Left ventricle myocardium inferior (tissue), 1 donor: ENCODE measurements at regions not wholly inside any gene's neighbourhood (a gene's known extent, or its start where the extent isn't known, plus 50 kb on each side); places are given as distances from the start of the nearest gene placed in this dataset.

ENCODE experiments used
- DNase-seq: peaks from one replicate; pipeline ENCODE4 v3.0.0-alpha.2; 2020
- H3K27ac ChIP-seq: fragments of 200-600 bp; replicated peaks from 2 replicates; pipeline ENCODE4 v1.8.0; 2021
- H3K27me3 ChIP-seq: fragments of 200-600 bp; 2 replicates; pipeline ENCODE4 v1.8.0; 2021; ENCODE audit warnings: low read depth
- H3K36me3 ChIP-seq: fragments of 200-600 bp; 2 replicates; pipeline ENCODE4 v1.8.0; 2021
- H3K4me1 ChIP-seq: fragments of 200-600 bp; 2 replicates; pipeline ENCODE4 v1.8.0; 2021
- H3K4me3 ChIP-seq: fragments of 200-600 bp; 2 replicates; pipeline ENCODE4 v1.8.0; 2021; ENCODE audit warnings: mild to moderate bottlenecking, moderate library complexity
- H3K9me3 ChIP-seq: fragments of 200-600 bp; replicated peaks from 2 replicates; pipeline ENCODE4 v1.8.0; 2021
- intact Hi-C: fragments of 100-400 bp; cut with micrococcal nuclease; formaldehyde crosslinking; loops from one replicate; pipeline ENCODE4 v1.11.0; 2022
- TF ChIP-seq, protein P1 (sequence below): fragments of 200-600 bp; IDR thresholded peaks from 2 replicates; pipeline ENCODE4 v1.8.0; 2021; ENCODE audit warnings: antibody characterized with exemption, mild to moderate bottlenecking, borderline replicate concordance
- donor health status: DM: no; HTN: yes; CAD: no; lungs with severe emphysema.

DNA sequence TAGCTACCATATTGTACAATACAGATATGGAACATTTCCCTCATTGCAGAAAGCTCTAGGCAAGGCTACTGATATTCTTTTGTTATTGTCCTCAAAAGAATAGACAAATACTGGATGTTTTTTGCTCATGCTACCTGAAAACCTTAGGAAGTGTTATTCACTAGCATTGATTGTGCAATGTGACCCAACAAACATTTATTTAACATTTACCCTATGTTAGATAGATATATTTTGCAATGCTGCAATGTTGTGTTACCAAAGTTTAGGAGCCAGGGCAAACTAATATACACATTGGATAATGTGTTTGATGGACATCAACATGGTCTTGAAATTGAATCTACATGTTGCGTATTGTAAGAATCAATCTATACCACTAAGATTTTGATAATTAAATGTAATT is 112.8 kb upstream of the CREB5 start:
- H3K4me1 ChIP-seq, result peaks cover 11% of the 10 kb centered on the region
- no peak for DNase-seq
- H3K27ac ChIP-seq, result no peak overlapping the region
- TF ChIP-seq, protein P1, sequence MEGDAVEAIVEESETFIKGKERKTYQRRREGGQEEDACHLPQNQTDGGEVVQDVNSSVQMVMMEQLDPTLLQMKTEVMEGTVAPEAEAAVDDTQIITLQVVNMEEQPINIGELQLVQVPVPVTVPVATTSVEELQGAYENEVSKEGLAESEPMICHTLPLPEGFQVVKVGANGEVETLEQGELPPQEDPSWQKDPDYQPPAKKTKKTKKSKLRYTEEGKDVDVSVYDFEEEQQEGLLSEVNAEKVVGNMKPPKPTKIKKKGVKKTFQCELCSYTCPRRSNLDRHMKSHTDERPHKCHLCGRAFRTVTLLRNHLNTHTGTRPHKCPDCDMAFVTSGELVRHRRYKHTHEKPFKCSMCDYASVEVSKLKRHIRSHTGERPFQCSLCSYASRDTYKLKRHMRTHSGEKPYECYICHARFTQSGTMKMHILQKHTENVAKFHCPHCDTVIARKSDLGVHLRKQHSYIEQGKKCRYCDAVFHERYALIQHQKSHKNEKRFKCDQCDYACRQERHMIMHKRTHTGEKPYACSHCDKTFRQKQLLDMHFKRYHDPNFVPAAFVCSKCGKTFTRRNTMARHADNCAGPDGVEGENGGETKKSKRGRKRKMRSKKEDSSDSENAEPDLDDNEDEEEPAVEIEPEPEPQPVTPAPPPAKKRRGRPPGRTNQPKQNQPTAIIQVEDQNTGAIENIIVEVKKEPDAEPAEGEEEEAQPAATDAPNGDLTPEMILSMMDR, result no peak
- H3K9me3 ChIP-seq, result no peaks in the 10 kb centered on the region
- no peaks in the 10 kb centered on the region for H3K36me3 ChIP-seq
- H3K4me3 ChIP-seq, result no peak overlapping the region
- intact Hi-C loops, result no loop called here
- H3K27me3 ChIP-seq, result peaks cover 5% of the 10 kb centered on the region

DNA sequence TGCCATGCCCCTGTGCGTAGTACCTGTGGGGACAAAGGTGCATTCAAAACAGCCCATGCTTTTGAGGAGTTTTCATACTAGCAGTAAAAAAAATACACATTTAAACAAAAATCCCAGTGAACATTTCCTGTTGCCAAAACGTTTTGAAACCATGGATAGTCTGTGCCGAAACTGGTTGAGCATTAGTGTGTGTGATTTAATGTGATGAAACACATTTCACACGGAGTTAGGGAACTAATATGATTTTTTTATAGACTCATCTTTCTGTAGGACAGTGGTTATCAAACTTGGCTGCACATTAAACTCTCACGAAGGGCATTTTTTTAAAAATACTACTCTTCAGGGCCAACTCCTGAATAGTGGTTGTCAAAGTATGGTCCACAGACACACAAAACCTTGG is 111.8 kb upstream of the CREB5 start:
- TF ChIP-seq, protein P1, result no peak
- H3K9me3 ChIP-seq, result no peaks in the 10 kb centered on the region
- intact Hi-C loops, result no loop called here
- peaks cover 11% of the 10 kb centered on the region for H3K4me1 ChIP-seq
- no peak overlapping the region for H3K4me3 ChIP-seq
- H3K27ac ChIP-seq, result no peak overlapping the region
- no peak for DNase-seq
- H3K27me3 ChIP-seq, result no peaks in the 10 kb centered on the region
- no peaks in the 10 kb centered on the region for H3K36me3 ChIP-seq

DNA sequence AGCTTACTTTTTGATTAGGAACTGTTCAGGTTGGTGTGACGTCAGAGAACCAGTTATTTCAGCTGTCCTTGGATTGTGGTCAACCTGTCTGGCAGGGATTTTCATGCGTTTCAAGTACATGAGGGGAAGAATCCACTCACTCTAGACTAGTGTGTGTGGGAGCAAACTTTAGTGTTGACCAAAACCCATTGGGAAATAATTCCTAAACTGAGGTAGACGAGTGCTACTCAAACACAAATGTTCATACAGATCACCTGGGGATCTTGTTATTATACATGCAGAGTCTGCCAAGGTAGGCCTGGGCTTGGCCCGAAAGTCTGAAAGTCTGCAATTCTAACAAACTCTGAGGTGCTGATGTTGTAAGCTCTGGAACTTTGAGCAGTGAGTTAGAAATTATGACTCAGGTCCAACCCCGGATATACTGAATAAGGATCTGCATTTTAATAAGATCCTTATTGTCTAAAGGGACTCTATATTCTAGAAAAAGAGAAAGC is 111.1 kb upstream of the CREB5 start:
- H3K36me3 ChIP-seq, result no peaks in the 10 kb centered on the region
- DNase-seq, result no peak
- peaks cover 11% of the 10 kb centered on the region for H3K4me1 ChIP-seq
- H3K4me3 ChIP-seq, result no peak overlapping the region
- TF ChIP-seq, protein P1, result no peak
- no peak overlapping the region for H3K27ac ChIP-seq
- no peaks in the 10 kb centered on the region for H3K9me3 ChIP-seq
- intact Hi-C loops, result no loop called here
- H3K27me3 ChIP-seq, result no peaks in the 10 kb centered on the region

DNA sequence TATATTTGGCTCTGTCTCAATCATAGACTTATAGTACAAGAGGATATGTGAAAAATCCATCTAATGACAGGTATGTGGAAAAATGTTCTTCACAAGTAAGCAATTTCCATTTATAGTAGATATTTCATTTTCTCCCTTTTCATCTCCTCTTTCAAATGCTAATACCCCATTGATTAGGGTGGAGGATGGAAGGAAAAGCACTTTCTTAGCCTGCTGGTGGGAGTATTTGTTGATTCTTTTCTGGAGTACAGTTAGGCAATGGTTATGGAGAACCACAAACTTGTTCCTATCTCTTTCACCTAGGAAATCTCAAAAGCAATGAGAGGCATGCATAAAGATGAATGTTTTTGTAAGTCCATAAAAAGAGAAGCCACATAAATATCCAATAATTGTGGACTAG is 108.0 kb upstream of the CREB5 start:
- TF ChIP-seq, protein P1, result no peak
- DNase-seq, result no peak
- H3K4me1 ChIP-seq, result peaks cover 11% of the 10 kb centered on the region
- no peak overlapping the region for H3K4me3 ChIP-seq
- no peaks in the 10 kb centered on the region for H3K9me3 ChIP-seq
- no peaks in the 10 kb centered on the region for H3K36me3 ChIP-seq
- intact Hi-C loops, result no loop called here
- no peak overlapping the region for H3K27ac ChIP-seq
- H3K27me3 ChIP-seq, result no peaks in the 10 kb centered on the region

DNA sequence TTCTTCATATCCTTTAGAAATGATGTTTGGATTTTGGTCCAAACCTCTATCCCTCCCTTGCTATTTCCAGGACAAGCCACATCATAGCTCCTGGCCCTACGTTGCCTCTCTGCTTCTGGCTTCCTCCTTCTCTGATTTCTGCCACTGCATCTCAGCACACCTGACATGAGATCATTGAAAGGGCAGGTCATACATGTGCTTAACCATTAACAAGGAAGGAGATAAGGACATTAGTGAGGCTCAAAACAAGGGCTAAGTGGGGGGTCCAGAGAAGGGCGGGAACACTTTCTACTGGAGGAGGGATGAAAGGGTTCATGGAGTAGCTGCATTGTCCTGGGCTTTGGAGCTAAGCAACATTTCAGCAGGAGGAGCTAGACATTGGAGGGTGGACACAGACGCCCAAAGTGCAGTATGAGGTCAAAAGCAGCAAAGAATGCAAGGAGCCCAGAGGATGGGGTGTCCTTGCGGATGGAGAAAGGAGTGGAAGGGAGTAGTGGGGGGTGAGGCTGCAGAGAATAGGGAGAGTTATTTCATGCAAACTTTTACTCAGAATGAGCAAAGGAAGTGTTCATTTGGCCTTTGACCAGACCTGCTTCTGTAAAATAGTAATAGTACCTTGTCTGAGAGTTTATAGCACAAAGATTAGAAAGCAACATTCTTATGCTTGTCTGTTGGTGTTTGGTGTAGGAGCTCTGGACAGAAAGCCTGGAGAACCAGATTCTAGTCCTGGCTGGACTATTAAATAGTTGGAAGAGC is 102.4 kb upstream of the CREB5 start:
- Histone ChIP-seq H3K9me3 (no peaks in the 10 kb centered on the region), H3K27me3 (peaks cover 51% of the 10 kb centered on the region), H3K36me3 (no peaks in the 10 kb centered on the region), H3K27ac (no peak overlapping the region), H3K4me1 (no peaks in the 10 kb centered on the region), H3K4me3 (no peak overlapping the region)
- intact Hi-C loops, result no loop called here
- no peak for DNase-seq
- TF ChIP-seq, protein P1, result no peak
